C1 segment of cervical spinal cord (tissue), 14 donors: ENCODE measurements at regions not wholly inside any gene's neighbourhood (a gene's known extent, or its start where the extent isn't known, plus 50 kb on each side); places are given as distances from the start of the nearest gene placed in this dataset.
"Not testable (repeated sequence)": the region's sequence is repeated elsewhere in the genome, so short reads cannot be mapped to it uniquely, and the experiment has no call there.

Experiments
- DNase-seq, 14 donors: peaks; one replicate each; lab custom pipeline; 2025; lab: John Stamatoyannopoulos, UW

DNA sequence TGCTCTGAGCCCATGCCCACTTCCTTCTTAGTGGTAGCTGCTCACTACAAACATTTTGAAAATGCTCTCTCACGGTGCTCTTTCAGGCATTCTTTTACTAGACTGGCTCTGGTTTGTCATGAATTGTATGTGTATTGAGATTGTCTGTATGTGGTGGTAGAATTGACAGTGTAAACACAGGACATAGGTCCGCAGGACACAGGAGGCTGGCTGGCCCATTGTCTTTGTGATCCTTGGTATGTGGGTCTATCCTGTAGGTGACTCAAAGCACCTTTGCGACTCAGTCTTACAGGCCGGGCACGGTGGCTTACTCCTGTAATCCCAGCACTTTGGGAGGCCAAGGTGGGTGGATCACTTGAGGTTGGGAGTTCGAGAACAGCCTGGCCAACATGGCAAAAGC lies 250.9 kb downstream of the C12orf75 start:
- no peak for DNase-seq

DNA sequence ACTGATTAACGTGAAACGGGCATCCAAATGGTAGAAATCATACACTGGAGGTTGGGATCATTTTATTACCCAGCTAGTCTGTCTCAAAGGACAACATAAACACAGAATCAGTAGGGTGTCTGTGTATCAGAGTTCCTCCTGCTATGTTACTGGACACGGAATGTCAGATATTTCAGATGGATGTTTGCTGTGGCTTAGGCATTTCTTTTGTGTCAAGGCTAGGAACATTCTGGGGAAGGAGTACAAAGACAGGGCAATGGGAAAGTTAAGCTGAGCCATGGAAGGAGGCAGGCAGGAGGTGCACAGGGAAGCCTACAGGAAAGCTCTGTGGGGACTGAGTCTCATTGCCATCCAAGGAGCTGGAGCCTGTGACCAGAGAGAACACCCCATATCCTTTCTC lies 254.6 kb downstream of the C12orf75 start:
- no peak for DNase-seq

DNA sequence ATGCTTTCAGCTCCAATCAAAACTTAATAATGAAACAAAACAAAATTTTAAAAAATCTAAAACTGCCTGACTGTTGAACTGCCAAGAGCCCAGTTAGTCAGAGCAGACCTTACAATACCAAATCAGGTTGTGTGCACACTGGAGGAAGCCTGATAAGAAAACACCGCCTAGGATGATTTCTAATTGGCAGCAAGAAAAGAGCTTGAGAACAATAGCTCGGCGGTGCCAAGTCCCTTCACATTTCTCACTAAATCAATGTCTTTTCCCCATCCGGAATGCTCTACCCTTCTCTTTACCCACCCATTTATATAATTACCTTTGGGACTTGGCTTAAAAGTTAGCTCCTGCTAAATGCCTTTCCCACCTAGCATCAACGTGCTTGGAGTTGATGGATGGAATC lies 256.7 kb downstream of the C12orf75 start:
- no peak for DNase-seq

DNA sequence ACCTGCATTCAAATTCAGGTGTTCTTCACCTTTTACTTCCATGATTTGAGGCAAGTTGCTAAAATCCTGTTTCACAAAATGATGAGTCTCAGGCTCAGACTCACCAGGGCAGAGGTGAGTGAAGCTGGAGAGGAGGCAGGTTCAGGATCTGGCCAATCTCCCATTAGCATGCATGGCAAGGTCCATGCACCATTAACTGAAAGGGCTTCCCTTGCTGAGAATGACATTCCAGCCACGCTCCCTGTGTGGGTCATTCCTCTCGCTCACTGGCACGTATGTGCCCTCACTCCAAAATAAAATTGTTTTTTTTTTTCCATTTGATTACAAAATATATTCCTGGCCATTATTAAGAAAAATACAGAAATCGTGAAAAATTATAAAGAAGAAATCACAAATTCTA lies 257.6 kb downstream of the C12orf75 start:
- DNase-seq = no peak

DNA sequence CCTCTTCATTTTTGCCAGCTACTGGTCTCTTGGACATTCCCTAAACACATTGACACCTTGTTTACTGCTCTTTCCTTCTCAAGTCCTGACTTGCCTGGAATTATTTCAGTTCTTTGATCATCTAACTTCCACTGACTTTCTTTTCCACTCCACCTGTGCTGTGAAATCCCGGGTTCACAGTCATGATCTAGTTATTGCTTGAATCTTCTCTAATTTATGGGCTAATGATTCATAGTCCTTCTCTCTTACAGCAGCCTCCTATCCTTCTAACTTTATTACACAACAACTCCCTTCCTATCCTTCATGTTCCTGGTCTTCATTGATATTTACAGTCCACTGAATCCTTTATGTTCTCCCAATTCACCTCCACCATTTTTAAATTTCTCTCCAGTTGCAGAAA lies 260.1 kb downstream of the C12orf75 start:
- DNase-seq = no peak

DNA sequence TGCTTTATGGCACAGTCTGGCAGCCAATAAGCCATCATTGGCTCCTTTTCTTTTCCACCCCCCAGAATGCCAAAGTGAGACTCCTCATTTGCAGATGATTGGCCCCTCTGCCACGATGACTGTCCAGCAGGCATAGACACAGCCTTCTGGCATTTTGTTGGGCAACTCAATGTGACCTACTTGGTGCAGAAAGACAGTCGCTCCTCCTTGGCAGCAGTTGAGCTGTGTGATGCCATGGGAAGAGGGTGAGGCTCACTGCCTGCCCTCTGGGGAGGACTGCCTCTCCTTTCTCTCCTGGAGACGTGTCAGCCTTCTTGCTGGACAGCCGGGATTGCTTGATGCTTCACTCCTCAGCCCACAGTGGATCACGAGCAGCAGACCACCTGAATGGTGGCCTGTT lies 264.9 kb downstream of the C12orf75 start:
- DNase-seq = no peak

DNA sequence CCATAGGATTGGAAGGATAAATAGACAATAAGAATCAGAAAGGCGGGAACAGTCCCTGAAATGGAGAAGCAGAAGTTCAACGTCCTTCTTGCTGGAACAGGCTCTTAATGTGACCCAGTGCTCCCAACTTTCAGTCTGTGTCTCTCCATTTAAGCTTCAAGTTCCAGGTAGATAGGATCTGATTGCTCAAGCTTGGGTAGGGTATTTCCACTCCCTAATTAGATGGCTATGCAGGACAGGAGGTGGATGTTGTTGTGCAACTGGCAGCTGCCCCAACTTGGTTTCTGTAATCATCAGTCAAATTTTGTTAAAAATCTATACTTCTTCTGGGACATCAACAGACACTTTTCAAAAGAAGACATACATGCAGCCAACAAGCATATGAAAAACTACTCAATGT lies 266.2 kb downstream of the C12orf75 start:
- no peak for DNase-seq

DNA sequence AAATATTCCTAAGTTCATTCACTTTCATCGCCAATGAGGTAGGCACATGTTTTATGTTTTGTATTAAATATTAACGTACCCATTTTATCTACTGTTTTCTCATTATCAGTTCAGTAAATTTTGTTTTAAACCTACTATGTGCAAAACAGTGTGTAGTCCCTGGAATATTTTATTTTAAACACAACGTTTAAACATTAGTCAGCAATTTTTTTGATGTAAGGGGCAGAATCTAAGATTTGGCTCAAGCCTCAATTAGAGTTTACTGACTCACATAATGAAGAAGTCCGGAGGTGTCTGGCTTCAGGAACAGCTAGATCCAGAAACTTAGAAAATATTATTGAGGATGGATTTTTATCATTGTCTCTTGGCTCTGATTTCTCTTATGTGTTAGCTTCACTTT lies 267.5 kb downstream of the C12orf75 start:
- DNase-seq = no peak

DNA sequence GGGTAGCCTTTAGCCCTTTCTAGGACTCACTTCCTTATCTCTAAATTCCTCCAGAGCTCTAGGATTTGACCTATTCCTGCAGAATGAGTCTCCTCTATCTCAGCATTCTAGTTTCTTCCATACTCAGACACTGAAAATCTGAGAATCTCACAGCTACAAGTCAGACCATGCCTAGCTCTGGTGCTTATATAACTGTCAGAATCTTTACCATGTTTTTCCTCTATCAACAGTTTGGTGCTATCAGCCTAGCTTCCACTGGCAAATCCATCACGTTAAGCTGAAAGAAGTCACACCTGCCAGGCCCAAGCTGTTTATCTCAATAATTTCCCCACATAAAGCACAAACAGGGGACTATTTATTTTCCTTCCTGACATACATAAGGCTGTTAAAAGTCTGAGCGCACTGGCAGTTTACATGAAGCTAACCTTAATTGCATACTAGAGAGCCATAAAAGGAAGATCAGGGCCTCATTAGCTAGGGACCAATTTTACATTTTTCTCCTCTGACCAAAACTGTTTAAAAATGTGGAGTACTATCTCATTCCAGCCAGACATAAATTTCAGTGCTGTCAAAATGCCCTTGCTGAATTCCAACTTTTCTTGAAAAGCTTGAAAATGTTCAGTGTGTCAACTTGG lies 270.5 kb downstream of the C12orf75 start:
- no peak for DNase-seq

DNA sequence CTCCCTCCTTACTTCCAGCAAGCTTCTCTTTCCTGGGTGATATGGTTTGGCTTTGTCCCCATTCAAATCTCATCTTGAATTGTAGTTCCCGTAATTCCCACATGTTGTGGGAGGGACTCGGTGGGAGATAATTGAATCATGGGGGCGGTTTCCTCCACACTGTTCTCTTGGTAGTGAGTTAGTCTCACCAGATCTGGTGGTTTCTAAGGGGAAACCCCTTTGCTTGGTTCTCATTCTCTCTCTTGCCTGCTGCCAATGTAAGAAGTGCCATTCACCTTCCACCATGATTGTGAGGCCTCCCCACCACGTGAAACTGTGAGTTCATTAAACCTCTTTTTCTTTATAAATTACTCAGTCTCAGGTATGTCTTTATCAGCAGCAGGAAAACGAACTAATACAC lies 271.8 kb downstream of the C12orf75 start:
- DNase-seq = not testable (repeated sequence)

DNA sequence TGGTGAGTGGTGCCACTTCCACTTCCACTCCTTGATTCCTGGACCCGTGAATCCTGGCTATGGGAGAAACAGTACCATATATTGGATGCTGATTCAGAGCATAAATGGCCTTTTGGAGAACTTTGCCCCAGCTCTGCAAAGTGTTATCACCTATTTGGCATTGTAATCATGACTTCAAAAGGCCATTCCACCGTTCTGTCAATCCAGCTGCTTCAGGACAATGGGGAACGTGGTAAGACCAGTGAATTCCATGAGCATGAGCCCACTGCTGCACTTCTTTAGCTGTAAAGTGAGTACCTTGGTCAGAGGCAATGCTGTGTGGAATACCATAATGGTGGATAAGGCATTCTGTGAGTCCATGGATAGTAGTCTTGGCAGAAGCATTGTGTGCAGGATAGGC lies 273.8 kb downstream of the C12orf75 start:
- not testable (repeated sequence) for DNase-seq

DNA sequence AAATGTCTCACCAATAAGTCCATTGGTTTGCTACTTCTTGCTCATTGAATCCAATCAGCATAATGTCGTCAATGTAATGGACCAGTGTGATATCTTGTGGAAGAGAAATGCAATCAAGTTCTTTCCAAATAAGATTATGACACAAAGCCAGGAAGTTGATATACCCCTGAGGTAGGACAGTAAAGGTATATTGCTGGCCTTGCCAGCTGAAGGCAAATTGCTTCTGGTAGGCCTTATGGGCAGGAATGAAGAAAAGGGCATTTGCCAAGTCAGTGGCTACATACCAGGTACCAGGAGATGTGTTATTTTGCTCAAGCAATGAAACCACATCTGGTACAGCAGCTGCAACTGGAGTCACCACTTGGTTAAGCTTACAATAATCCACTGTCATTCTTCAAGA lies 276.1 kb downstream of the C12orf75 start:
- DNase-seq = not testable (repeated sequence)

DNA sequence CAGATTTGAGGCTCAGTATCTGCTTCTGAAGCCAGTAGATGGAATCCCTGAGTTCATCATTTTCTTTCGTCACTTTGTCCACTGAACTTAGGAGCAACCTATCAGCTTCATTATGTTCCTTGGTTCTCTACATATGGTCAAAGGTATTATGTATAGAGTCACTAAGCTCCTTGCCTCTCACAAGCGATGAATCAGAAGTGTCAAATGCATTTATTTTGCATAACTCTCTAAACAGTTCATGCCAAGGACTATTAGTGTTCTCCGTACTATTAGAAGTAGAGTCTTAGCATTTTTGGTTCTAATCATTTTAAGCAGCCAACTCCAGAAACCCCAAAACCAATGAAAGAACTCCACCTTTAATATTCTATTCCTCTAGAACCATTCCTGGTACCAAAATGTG lies 278.5 kb downstream of the C12orf75 start:
- not testable (repeated sequence) for DNase-seq

DNA sequence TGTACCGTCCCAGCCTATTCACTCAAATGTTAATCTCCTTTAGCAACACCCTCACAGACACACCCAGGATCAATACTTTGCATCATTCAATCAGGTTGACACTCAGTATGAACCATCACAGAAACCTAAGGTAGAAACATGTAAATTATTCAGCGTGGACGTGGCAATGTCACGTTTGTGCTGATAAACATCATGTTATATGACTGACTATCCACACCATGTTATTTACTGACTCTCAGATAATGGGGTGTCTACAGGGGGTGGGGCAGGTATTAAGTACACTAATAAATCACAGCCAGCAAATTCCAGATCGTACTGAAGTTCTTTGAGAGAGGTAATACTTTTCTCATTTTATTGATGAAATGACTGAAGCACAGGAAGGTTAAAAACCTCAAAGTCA lies 280.0 kb downstream of the C12orf75 start:
- no peak for DNase-seq

DNA sequence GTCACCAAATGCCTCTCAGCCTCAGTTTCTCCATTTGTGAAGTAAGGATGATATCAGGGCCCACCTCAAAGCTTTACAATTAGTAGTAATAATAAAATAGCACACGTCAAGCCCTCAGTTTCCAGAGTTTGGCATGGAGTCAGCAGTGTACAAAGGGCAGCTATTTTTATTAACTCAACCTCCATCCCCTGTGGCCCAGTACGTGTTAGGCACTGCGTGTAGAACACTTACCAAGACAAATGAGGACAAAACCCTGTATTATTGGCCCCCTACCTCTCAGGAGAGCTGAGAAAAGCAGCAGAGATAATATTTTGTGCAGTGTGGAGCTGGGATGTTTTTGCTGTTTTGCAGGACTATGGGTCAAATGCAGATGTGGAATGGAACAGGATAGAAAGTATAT lies 280.8 kb downstream of the C12orf75 start:
- no peak for DNase-seq

DNA sequence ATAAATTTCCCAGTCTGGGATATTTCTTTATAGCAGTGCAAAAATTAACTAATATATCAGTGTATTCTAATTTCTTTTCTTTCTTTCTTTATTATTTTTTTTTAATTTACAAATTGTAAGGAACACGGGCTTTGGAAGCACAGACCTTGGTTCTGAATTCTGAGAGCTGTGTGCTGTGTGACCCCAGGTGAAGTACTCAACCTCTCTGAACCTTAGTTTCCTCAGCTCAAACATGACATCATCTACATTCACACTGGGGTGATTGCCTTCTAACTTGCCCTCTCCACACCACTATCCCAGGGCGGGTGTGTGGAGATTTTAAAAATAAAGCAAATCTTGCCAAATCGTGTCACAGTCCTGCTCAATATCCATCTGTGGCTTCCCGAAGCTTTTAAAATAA lies 282.8 kb downstream of the C12orf75 start:
- no peak for DNase-seq

DNA sequence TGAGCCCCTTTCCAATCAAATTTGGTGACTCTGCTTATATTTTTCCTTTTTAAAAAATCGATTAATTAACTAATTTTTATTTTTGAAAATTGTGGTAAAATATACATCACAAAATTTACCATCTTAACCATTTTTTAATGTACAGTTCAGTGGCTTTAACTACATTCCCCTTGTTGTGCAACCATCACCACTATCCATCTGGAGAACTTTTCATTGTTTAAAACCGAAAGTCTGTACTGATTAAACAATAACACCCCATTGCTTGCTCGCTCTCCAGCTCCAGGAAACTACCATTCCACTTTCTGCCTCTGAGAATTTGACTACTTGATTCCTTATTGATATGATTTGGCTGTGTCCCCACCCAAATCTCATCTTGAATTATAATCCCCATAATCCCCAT lies 283.4 kb downstream of the C12orf75 start:
- DNase-seq = no peak

DNA sequence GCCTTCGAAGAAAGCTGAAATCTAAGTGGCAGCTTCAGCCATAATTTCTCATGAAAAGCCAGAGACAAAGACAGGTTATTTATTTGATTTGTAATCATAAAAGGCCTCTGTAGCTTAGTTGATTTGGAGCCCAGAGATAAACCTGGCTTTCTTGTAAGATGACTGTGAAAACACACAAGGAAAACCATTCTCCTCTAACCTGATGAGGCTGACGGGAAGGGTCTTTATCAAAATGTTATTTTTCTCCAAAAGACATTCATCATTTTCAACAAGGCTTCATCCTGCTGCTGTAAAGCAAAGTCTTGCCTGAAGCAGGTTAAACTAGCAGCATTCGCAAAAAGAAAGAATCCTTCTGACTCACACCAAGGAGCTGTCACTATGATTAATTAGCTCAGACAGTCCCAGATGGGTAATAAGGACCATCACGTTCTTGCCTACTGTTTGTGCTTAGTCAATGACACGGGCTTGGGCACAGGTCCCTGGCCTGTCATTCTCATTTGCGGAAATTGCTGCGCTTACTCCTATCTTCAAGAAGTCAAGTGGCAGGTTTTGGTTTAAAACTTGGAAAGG lies 286.6 kb downstream of the C12orf75 start:
- DNase-seq = no peak

DNA sequence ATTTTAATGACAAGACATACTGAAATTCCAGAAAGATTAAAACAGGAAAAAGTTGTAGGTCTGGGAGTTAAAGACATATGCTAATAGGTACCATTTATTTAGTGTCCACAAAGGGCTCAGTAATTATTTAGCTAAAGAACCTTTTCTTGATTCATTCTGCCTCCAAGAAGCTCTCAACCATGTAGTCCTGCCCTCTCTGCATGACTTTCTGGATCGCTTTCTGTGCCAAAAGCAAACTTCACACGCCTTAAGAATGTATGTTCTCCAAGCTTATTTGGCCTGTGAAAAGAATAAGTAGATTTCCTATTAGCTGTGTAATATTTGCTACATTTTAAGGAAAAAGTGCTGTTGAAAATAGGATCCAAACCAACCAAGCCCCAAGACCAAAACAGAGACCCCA lies 291.7 kb downstream of the C12orf75 start:
- DNase-seq = no peak

DNA sequence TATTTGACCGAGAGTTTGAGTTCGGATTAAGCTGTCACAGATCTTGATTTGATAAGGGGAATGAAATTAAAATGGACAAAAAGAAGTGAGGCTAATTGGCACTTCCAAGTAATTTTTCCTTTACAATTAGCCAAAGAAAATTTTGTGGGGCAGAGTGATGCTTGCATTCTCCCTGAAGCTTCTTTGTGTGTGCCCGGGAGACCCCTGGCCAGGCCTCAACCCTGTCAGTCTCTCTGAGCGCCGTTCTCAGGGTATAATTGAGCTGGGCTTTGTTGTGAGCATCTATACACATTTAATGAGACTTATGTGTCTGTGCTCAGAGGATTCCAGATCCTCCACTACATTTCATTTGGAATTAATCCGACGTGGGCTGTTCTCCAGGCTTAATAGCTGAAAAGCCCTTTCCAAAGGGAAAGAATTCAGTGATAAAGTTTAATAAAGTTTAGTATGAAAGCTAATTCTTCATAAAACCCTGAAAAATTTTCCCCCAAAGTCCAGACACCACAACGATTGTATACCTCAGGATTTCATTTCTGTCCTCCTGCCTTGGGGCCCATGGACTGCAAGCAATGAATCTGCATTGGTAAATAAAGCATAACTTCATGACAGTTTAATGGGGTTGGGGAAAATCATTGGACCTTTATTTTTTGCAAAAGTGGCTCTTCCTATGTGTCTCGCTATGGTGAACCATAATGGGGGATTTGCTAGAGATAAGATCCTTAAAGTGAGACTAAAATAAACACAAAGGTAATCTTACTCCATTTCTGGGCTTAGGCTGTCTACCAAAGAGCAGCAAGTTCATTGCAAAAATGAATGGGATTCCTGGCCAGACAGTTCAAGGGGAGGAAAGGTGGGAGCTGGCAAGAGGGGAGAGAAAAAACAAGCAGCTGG lies 292.6 kb downstream of the C12orf75 start:
- no peak for DNase-seq

DNA sequence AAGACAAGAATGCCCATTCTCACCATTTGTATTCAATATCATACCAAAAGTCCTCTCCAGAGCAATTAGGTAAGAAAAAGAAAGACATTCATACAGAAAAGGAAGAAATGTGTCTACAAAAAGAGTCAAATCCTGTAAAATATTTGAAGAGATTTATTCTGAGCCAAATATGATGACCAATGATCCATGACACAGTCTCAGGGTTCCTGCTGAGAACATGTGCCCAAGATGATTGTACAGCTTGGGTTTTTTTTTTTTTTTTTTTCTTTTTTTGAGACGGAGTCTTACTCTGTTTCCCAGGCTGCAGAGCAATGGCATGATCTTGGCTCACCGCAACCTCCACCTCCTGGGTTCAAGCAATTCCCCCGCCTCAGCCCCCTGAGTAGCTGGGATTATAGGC lies 296.2 kb downstream of the C12orf75 start:
- no peak for DNase-seq

DNA sequence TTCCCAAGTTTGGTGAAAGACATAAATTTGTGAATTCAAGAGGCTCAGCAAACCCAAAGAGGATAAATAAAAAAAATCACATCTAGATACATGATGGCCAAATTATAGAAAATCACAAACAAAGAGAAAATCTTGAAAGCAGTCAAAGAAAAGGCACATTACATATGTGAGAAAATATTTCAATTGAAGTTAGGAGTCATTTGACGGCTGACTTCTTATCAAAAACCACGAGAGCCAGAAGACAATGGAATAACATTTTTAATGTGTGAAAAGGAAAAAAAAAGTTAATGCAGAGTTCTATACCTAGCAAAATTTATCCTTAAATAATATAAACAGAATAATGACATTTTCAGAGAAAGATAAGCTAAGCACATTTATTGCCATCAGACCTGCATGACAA lies 307.0 kb downstream of the C12orf75 start:
- no peak for DNase-seq

DNA sequence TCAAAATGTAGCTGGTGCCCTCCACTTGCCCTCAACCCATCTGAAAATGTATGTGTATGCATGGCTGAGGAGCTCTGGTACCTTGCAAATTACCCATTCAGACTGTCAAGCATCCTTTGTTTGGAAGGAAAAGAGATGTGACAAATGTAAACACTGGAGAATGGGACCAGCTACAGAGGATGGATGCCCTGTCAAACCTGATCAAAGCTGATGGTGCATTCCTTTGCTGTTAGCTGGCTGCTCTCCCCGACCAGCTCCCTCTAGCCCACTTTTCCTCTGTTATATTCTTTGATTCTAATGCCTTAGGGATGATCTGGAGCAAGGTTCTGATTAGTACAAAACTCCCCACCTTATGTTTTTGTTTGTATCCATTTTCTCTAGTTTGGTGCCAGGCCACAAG lies 310.3 kb downstream of the C12orf75 start:
- no peak for DNase-seq
